ENCODE measurements at regions not wholly inside any gene's neighbourhood (a gene's known extent, or its start where the extent isn't known, plus 50 kb on each side); places are given as distances from the start of the nearest gene placed in this dataset.
"Not testable (repeated sequence)": the region's sequence is repeated elsewhere in the genome, so short reads cannot be mapped to it uniquely, and the experiment has no call there.

DNA sequence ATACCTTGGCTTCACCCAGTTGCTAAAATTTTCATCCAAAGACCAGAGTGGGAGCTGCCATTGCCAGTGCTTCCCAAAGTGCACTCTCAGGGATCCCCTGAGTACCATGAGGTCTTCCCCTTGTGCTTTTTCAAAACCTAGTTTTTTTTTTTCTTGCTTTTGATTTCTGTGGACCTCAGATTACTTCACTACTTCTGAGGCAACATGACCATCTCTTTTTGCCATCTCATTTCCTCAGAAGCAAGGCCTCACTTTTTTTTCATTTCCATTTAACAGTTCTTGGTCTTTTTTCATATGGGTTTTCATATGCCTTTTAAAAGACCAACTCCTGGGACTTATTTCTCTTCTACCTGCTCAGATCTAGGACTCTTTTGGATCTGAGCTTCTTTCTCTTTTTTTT, 64.1 kb upstream of the MMS22L start:
- ATAC-seq (no peak), DNase-seq (ENCODE audit: missing footprints) (no peak)
- intact Hi-C loops (cut with DNase I) = no loop called here

DNA sequence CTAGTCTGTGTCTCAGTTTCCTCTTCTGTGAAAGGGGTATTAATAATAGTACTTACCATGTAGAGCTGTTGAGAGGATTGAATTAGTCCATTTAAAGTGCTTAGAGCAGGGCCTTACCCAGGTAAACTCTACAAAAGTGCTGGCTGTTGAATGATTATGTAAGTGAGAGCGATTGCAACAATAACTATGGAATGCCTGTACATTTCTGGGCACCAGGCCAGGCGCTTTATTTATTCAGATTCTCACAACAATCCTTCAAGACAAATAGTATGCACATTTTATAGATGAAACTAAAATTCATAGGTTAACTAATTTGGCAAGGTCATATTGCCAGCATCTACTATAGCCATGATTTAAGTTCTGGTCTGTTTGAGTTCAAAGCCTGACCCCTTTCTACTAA, 78.3 kb upstream of the MMS22L start:
- ATAC-seq (no peak), DNase-seq (ENCODE audit: missing footprints) (no peak)
- intact Hi-C loops (cut with DNase I) = no loop called here

DNA sequence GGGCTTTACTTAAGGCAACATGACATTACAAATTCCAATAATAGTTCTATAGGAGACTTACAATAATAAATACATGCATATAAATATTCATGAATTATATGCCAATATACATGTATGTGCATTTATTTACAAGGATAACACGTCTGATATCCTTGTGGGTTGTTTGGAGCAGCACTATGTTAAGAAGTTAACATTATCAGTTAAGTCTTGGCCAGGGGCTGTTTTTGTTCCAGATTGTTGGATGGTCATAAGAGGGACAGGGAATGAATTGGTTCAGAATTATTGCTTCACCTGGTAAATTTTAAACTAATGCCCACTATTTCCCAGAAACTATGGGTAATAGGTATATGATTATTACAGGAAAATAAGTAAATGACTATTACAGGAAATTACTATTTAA, 81.3 kb upstream of the MMS22L start:
- intact Hi-C loops (cut with DNase I) = no loop called here
- DNase-seq (ENCODE audit: missing footprints) (no peak), ATAC-seq (no peak)

DNA sequence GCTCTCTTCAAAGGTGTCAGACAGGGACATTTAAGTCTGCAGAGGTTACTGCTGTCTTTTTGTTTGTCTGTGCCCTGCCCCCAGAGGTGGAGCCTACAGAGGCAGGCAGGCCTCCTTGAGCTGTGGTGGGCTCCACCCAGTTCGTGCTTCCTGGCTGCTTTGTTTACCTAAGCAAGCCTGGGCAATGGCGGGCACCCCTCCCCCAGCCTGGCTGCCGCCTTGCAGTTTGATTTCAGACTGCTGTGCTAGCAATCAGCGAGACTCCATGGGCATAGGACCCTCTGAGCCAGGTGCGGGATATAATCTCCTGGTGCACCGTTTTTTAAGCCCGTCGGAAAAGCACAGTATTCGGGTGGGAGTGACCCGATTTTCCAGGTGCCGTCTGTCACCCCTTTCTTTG, 99.1 kb upstream of the MMS22L start:
- intact Hi-C loops (cut with DNase I); ATAC-seq; DNase-seq (ENCODE audit: missing footprints): not testable (repeated sequence)

DNA sequence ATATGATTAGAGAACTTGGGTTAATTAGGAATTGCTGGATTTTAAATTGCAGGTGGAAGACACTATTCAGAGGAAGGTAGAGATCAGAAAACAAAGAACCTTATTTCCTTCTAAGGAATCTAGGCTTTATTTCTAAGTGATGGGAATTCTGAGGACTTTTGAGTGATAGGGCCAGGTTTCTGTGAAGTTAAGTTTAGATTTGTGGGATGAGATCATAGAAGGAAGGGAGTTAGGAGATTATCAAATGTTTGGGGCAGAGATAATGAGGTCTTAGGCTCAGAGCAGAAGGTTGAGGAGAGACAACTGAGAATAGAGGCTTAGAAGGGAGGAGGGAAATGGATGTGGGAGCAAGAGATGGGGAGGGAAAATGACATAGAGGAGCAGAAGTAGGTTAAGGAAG, 109.7 kb upstream of the MMS22L start:
- ATAC-seq (no peak), DNase-seq (ENCODE audit: missing footprints) (no peak)
- intact Hi-C loops (cut with DNase I) = loop anchor here (5.0 kb wide), 1 partner anchor 320 kb away; no protein-coding TSS in a partner anchor

DNA sequence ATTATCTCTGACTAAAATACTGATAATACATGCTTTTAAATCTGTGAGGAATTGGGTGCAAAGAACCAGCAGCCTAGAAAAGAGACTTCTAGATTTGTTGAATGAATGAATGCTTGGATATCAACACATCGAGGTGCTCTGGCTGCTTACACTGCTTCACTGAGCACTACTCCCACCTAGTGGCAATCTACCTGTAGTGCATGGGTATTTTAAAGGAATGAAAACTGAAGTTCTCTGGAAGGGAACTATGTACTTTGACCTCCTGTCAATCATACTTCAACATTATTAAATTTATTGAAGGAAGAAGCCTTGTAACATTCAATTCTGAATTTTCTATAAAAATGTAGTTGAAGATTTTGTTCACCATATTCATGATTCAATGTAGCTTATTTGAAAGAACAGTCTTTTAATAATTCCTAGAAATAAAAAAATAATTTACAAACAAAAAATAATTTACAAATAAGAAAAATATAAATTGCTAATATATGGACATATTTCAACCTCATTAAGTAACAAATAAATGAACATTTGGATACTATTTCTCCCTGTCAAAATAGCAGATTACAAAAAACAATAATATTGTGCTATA, 111.2 kb upstream of the MMS22L start:
- DNase-seq (ENCODE audit: missing footprints) = no peak
- ATAC-seq = no peak
- intact Hi-C loops (cut with DNase I) = loop anchor here (1.0 to 5.0 kb wide), 2 partner anchors 208 to 322 kb away; no protein-coding TSS in a partner anchor

DNA sequence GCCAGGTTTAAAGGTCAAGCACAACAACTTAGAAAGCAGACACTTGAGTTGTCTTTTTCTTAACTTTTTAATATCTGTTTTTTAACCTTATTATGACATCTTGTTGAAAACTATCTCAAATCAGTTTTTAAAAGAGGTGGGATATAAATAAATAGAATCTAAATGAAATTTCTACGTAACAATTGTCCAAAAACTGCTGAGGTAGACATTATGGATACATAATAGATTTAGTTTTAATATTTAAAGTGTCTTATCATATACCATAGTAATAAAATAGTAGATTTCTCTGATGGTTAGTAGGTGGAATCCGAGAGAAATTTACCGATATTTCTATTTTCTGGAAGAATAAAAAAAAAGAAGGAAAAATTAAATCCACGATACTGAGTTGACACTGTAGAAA, 113.9 kb upstream of the MMS22L start:
- intact Hi-C loops (cut with DNase I) = no loop called here
- ATAC-seq (no peak), DNase-seq (ENCODE audit: missing footprints) (no peak)

DNA sequence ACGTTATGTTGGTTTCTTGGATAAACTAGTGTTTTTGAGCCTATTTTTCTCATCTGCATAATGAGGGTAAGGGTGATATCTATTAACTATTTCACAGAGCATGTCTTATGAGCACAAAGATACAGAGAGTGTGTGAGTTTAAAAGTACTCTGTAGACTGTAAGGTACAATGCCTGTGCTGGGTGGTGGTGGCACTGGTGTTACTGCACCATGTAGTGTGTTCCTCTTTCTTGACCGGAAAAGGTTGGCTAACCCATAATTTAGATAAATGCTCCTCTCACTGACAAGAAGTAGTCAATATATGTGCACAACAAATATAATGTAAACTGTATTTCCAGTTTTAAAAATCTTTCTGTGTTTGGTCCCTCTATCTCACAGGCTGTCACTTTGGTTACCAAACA, 116.2 kb upstream of the MMS22L start:
- intact Hi-C loops (cut with DNase I) = no loop called here
- DNase-seq (ENCODE audit: missing footprints) = no peak
- ATAC-seq = no peak

DNA sequence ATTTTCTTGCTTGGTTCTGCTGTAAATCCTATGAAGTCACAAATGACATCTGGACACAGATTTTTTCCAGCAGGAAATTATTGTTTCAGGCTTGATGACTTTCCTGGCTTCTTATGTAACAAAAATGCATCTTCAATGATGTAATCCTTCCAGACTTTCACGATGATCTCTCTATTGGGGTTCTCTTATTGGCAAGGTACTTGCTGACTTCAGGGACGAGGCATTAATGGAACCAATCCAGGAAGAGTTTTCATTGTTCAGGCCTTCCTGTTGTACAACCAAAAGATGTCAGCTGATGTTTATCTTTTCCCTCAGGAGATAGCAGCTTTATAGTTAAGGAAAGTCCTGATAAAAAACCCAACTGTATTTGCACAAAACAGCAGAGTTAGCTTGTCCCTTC, 118.5 kb upstream of the MMS22L start:
- DNase-seq (ENCODE audit: missing footprints) (no peak), ATAC-seq (no peak)
- intact Hi-C loops (cut with DNase I) = no loop called here

DNA sequence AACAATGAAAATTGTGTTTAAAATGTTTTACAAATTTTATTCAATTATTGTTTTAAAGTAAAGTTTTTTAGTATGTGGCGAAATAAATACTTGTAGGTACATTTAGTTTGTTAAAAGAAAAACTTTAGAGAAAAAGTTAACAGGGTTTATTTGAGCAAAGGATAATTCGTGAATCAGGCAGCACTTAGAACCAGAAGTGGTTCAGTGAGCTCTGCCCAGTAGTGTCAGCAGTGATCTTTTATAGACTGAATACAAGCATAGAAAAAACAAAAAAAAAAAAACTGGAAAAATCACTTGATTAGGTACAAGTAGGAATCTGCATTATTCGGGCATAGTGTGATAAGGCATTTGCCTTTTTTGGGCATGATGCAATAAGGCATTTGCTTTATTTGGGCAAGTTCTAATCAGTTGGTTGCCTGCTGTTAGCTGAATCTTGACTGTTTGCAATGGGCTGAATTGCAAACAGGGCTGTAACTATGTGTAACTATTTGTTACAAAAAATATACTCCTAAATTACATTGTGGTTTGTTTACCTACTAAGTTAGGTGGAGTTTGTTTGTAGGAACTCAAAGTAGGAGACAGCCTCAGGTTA, 122.9 kb upstream of the MMS22L start:
- ATAC-seq = no peak
- intact Hi-C loops (cut with DNase I) = no loop called here
- DNase-seq (ENCODE audit: missing footprints) = no peak

DNA sequence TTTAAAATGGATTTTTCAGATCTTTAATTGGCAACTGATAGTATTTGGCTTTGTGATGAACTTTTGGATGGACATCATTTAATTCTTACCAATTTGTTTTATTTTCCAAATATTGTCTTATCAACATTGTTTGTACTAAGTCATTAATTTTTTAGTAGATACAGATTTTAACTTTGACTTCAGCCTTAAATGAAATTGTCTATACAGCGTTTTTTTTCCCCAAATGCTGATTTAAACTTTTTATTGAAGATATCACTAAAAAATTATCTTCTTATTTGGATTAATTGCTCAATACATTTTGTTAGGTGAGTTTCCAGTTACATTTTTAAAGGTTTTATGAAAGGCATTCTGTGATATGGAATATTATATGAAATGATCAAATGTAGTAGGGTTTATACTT, 123.6 kb upstream of the MMS22L start:
- DNase-seq (ENCODE audit: missing footprints) = no peak
- intact Hi-C loops (cut with DNase I) = no loop called here
- no peak for ATAC-seq

DNA sequence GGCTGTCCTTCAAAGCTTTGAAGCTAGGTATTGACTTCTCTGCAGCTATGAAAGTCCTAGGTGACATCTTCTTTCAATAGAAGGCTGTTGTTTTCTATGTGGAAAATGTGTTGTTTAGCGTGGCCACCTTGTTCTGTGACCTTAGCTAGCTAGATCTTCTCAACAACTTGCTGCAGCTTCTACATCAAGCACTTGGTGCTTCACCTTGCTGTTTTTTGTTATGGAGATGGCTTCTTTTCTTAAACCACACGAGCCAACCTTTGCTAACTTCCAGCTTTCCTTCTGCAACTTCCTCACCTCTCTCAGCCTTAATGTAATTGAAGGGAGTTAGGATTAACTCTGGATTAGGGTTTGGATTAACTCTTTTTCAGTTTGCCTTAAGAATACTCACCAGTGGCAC, 128.6 kb upstream of the MMS22L start:
- DNase-seq (ENCODE audit: missing footprints) (no peak), ATAC-seq (no peak)
- intact Hi-C loops (cut with DNase I) = no loop called here

DNA sequence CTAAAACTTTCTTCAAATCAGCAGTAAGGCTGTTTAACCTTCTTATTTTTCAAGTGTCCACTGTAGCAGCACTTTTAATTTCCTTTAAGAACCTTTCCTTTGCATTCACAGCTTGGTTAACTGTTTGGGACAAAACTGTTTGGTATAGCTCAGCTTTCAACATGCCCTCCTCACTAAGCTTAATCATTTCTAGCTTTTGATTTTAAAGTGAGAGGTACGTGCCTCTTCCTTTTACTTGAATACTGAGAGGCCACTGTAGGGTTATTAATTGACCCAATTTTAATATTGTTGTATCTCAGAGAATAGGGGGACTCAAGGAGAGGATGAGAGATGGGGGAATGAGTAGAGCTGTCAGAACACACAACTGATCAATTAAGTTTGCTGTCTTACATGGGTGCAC, 129.5 kb upstream of the MMS22L start:
- ATAC-seq (no peak), DNase-seq (ENCODE audit: missing footprints) (no peak)
- intact Hi-C loops (cut with DNase I) = no loop called here

DNA sequence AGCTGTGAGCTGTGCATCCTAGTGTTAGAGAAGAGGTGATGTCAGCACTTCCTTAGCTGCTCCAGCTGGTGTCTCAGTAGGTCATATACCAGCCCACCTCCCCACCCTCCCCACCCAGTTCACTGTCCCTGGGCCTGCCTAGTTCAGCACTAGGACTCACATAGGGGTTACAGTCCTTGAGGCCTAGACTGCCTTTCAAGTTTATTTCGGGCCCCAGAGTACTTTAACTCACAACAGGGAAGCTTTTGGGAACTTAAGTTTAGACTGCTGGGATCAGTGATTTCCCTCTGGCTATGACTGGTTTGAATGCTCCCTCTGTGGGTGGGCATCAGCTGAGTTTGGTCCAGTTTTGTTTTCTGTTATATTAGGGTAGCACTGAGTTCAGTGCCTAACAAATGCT, 139.2 kb upstream of the MMS22L start:
- DNase-seq (ENCODE audit: missing footprints) = no peak
- no peak for ATAC-seq
- intact Hi-C loops (cut with DNase I) = no loop called here

DNA sequence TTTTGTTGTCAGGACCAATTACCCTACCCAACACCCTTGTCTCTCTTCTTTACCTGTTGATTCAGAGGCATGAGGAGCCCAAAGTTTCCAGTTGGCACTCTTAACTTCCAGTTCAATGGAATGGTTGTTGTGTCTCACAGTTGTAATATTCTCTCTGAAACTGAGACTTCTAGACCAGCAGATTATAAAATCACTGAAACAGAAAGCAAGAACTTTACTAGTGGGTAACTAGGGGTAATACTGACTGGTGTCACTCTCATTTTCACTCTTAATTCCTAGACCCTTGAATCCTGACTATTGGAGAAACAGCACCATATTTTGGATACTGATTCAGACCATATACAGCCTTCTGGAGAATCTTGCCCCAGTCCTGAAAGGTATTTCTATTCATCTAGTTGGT, 140.2 kb upstream of the MMS22L start:
- ATAC-seq (no peak), DNase-seq (ENCODE audit: missing footprints) (no peak)
- intact Hi-C loops (cut with DNase I) = no loop called here

DNA sequence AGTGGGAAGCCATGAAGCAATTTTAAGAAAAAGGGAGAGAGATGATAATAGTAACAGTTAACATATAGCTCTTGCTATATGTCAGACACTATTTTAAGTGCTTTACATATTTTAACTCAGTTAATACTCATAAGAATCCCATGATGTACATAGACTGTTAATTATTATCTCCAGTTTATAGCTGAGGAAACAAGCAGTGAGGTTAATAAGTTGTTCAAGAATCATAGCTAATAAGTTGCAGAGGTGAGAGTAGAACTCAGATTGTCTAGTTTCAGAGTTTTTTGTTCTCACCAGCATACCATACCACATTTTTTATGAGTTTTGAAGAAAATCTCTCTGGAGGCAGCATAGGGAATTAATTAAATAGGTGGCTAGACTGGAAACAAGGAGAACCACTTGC, 144.6 kb upstream of the MMS22L start:
- intact Hi-C loops (cut with DNase I) = no loop called here
- ATAC-seq (no peak), DNase-seq (ENCODE audit: missing footprints) (no peak)

DNA sequence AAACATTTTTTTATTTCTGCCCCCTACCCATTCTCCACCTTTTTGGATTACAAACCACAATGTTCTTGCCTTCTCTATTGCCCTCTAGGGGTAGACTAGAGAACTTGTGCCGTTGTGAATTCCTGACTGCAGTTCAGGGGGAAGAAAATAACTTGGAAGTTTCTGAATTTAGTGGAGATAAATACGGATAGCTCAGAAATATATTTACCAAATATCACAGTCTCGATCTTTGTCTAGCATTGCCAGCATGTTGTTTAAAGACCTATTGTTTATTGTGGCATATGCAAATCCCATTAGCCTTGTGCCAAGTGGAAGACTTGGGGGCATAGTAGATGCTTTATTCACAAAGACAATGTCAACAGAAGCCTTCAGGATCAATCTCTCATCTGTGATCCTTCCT, 154.1 kb upstream of the MMS22L start:
- intact Hi-C loops (cut with DNase I) = no loop called here
- ATAC-seq = no peak
- DNase-seq (ENCODE audit: missing footprints) = no peak

DNA sequence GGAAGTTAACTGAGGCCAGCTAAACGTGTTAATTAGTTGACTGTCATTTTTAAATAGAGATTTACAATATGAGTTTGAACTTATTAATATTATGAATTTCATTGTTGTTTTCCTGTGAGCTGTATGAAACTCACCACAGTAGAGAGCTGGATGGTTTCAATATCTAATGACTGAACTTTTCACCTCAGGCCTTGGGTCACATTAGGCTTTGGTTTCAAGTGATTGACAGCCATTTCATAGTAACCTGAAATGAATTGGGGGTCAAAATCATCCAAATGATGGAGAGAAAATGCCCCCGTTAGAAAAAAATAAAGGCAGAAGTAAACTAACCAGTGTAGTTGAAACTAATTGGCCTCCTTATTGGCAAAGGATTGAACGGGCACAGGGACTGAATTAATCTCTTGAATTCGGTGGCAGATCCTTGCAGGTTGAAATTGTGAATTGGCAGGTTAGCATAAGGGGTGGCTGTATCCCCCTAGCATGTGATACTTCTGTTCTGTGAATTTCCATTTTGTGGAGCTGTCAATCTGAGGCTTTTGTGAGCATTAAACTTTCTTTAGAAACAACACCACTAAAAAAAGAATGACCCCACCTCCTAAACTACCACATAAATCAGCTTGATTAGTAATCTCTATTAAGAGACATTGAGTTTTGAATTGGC, 155.1 kb upstream of the MMS22L start:
- intact Hi-C loops (cut with DNase I) = no loop called here
- ATAC-seq = no peak
- no peak for DNase-seq (ENCODE audit: missing footprints)

DNA sequence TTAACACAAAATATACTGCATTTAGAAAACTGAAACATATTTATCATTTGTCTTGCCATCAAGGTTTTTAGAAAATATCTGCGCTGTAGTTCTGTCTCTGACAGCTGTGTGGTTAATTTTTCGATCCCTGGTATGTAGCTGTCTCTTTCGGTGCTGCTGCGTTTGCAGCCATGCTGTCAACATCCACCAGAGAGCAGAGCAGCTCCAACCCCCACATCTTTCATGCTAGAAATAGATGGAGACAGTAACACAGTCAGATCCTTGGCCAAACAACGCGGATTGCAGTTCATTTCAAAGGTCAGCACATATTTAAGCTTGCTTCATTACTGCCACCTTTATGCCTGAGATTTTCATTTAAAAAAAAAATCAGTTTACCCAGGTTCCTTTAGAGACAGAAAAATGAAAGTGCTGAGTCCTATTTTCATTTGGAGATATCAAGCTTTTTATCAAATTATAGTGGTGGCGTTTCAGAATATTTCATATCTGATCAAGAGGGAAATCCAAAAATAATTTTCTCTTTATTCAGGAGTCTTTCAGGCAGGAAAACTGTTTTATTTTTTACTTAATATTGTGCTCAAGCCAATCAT, 157.7 kb upstream of the MMS22L start:
- intact Hi-C loops (cut with DNase I) = no loop called here
- DNase-seq (ENCODE audit: missing footprints) = no peak
- ATAC-seq = peak; percentile 59

DNA sequence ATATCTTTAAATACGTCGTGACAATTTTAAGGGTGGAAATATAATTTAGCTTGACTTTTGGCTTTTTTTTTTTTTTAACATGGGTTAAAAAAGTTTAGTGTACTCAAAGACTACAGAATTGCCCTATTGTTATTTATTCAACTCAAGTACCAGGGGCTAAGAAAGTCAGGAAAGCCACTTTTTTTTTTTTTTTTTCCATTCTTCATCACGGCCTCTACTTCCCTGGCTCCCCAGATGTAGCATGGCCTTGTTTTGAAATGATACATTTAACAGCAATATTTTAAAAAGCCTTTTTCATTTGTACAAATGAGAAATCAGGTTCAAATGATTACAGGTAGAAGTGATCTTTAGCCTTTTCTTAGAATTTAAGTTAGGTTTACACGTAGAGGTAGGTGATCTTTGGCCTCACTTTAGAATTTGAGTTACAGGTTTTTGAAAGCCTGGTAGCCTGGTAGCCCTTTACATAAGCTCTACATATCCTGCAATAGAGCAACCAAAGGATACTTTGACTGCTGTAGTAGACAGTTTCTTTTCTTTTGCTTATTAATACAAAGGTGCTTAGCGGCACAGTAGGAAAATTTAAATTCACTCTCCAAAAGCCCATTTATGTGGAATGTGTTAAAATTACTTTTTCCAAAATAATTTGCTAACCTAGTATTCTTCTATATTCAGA, 160.5 kb upstream of the MMS22L start:
- intact Hi-C loops (cut with DNase I) = no loop called here
- DNase-seq (ENCODE audit: missing footprints) = no peak
- ATAC-seq = no peak
